ENCODE measurements at regions not wholly inside any gene's neighbourhood (a gene's known extent, or its start where the extent isn't known, plus 50 kb on each side); places are given as distances from the start of the nearest gene placed in this dataset.

DNA sequence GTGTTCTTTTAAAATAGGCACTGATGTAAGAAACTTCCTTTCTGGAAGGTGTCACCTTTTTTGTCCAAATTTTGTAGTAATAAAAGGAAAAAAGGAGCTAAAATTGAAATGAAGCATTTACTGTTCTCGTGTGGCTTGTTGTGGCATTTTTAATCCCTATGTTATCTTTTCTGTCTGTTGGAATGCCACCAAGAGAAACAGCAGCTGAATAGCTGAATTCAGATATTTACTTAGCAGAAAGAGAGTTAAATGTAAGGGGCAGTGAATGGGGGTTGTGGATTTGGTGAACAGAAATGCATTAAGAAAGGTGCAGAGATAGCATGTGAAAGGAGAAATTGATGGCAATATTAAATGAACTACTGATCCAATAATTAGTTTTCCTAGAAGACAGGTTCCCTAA is 573.6 kb upstream of the EPHA7 start:
- Histone ChIP-seq H3K9ac (ENCODE audit: low read depth in 2 of 2, low read length in 2 of 2) (no peak overlapping the region), H3K4me3 (no peak overlapping the region), H3K27ac (no peak overlapping the region), H3K9me3 (no peaks in the 10 kb centered on the region), H3K4me1 (no peaks in the 10 kb centered on the region), H3K36me3 (no peaks in the 10 kb centered on the region), H3K27me3 (no peaks in the 10 kb centered on the region)
- no peak for DNase-seq
- intact Hi-C loops (cut with DNase I) = no loop called here
- TF ChIP-seq, protein P1, sequence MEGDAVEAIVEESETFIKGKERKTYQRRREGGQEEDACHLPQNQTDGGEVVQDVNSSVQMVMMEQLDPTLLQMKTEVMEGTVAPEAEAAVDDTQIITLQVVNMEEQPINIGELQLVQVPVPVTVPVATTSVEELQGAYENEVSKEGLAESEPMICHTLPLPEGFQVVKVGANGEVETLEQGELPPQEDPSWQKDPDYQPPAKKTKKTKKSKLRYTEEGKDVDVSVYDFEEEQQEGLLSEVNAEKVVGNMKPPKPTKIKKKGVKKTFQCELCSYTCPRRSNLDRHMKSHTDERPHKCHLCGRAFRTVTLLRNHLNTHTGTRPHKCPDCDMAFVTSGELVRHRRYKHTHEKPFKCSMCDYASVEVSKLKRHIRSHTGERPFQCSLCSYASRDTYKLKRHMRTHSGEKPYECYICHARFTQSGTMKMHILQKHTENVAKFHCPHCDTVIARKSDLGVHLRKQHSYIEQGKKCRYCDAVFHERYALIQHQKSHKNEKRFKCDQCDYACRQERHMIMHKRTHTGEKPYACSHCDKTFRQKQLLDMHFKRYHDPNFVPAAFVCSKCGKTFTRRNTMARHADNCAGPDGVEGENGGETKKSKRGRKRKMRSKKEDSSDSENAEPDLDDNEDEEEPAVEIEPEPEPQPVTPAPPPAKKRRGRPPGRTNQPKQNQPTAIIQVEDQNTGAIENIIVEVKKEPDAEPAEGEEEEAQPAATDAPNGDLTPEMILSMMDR (IDR thresholded peaks at IDR 0.05) = no peak

DNA sequence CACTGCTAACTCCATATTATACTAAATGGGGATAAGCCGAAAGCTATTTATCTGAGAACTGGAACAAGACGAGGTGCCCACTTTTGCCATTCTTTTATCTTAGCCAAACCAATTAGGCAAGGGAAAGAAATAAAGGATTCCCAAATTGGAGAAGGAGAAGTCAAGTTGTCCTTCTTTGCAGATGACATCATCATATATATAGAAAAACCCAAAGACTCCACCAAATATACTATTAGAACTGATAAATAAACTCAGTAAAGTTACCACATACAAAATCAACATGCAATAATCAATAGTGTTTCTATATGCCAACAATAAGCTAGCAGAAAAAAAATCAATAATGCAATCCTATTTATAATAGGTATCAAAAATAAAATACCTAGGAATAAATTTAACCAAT is 570.3 kb upstream of the EPHA7 start:
- no peak for DNase-seq
- Histone ChIP-seq H3K9me3 (no peaks in the 10 kb centered on the region), H3K27me3 (no peaks in the 10 kb centered on the region), H3K27ac (no peak overlapping the region), H3K4me3 (no peak overlapping the region), H3K36me3 (no peaks in the 10 kb centered on the region), H3K4me1 (no peaks in the 10 kb centered on the region), H3K9ac (ENCODE audit: low read depth in 2 of 2, low read length in 2 of 2) (no peak overlapping the region)
- TF ChIP-seq, protein P1 (IDR thresholded peaks at IDR 0.05) = no peak
- intact Hi-C loops (cut with DNase I) = no loop called here

DNA sequence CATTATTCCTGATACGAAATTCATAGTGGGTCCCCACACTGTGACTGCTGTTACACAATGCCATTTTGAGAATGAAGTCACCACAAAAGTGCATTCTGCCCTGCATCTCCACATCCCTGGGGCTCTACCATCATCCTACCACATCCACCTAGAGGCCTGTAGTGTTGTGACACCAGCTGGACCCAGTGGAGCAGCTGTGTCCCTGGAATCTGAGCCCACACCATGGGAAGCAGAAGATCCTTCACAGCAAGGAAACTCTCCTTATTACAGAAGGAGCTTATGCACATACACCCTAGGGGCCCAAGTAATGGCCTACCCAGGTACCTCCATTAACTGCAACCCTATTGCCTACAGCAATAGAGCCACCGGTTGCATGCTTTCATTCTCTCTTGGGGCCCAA is 566.6 kb upstream of the EPHA7 start:
- DNase-seq = no peak
- H3K27me3 ChIP-seq = no peaks in the 10 kb centered on the region
- no peaks in the 10 kb centered on the region for H3K9me3 ChIP-seq
- H3K9ac ChIP-seq (ENCODE audit: low read depth in 2 of 2, low read length in 2 of 2) = no peak overlapping the region
- H3K27ac ChIP-seq = no peak overlapping the region
- H3K36me3 ChIP-seq = no peaks in the 10 kb centered on the region
- intact Hi-C loops (cut with DNase I) = no loop called here
- H3K4me3 ChIP-seq = no peak overlapping the region
- TF ChIP-seq, protein P1 (IDR thresholded peaks at IDR 0.05) = no peak
- no peaks in the 10 kb centered on the region for H3K4me1 ChIP-seq

DNA sequence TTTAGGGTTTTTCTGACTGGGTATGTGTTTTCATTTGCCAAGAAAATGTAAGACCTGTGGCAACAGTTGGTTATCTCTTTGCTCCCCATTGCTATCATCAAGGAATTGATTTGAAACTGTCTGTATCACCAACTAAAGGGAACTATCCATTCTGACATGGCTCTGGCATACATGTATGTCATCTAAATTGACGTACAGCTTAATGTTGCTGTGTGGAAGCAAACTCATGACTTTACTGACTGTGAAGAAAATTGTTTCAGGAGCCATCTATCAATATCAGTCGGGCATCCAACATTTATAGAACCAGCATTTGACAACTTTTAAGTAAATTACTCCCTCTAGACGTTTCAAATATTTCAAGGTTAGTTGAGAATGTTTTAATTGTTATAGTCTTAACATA is 555.8 kb upstream of the EPHA7 start:
- TF ChIP-seq, protein P1 (IDR thresholded peaks at IDR 0.05) = no peak
- H3K36me3 ChIP-seq = no peaks in the 10 kb centered on the region
- no peaks in the 10 kb centered on the region for H3K9me3 ChIP-seq
- no peaks in the 10 kb centered on the region for H3K27me3 ChIP-seq
- no peak overlapping the region for H3K9ac ChIP-seq (ENCODE audit: low read depth in 2 of 2, low read length in 2 of 2)
- DNase-seq = no peak
- H3K4me3 ChIP-seq = no peak overlapping the region
- intact Hi-C loops (cut with DNase I) = no loop called here
- no peak overlapping the region for H3K27ac ChIP-seq
- no peaks in the 10 kb centered on the region for H3K4me1 ChIP-seq

- no peak for DNase-seq
- intact Hi-C loops (cut with DNase I) = no loop called here
- H3K9me3 ChIP-seq = no peaks in the 10 kb centered on the region
- no peaks in the 10 kb centered on the region for H3K4me1 ChIP-seq
- TF ChIP-seq, protein P1 (IDR thresholded peaks at IDR 0.05) = no peak
- no peaks in the 10 kb centered on the region for H3K36me3 ChIP-seq
- no peak overlapping the region for H3K9ac ChIP-seq (ENCODE audit: low read depth in 2 of 2, low read length in 2 of 2)
- no peak overlapping the region for H3K27ac ChIP-seq
- no peaks in the 10 kb centered on the region for H3K27me3 ChIP-seq
- H3K4me3 ChIP-seq = no peak overlapping the region
Measured at GRCh38 chr6:93974332-93974731, 555.0 kb upstream of the EPHA7 start.

DNA sequence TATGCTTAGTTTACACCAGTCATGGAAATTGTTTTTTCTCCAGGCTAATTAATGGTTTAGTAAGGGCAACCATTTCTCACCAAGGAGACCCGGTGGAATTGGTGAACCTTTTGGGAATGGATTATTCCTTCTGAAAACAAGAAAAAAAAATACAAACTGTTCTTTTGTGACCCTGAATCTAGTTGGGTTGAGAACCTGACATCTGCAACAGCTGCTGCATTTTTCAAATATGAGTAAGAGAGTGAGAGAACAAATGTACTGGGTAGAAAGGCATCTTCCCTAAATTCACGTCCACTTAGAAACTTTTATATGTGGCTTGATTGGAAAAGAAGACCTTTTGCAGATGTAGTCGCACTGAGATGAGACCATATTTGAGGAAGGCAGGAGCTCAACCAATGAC is 553.4 kb upstream of the EPHA7 start:
- no peaks in the 10 kb centered on the region for H3K27me3 ChIP-seq

More for the DNA sequence above, 553.4 kb upstream of the EPHA7 start:
- Histone ChIP-seq H3K4me3 (no peak overlapping the region), H3K4me1 (no peaks in the 10 kb centered on the region), H3K36me3 (no peaks in the 10 kb centered on the region), H3K27ac (no peak overlapping the region), H3K9me3 (no peaks in the 10 kb centered on the region), H3K9ac (ENCODE audit: low read depth in 2 of 2, low read length in 2 of 2) (no peak overlapping the region)
- DNase-seq = no peak
- TF ChIP-seq, protein P1 (IDR thresholded peaks at IDR 0.05) = no peak
- intact Hi-C loops (cut with DNase I) = no loop called here
